ENCODE measurements at regions not wholly inside any gene's neighbourhood (a gene's known extent, or its start where the extent isn't known, plus 50 kb on each side); places are given as distances from the start of the nearest gene placed in this dataset.

- no peaks in the 10 kb centered on the region for H3K36me3 Mint-ChIP-seq (ENCODE audit: insufficient read depth in 1 of 3, low read depth in 3 of 3)
- Histone ChIP-seq H4K91ac (ENCODE audit: insufficient read length, low read depth, low read length) (no peak overlapping the region), H3K27me3 (ENCODE audit: insufficient read depth, low read length) (no peaks in the 10 kb centered on the region), H4K5ac (ENCODE audit: insufficient read length, low read depth, low read length) (no peak overlapping the region), H2BK5ac (ENCODE audit: insufficient read length, low read length) (no peak overlapping the region), H3K4ac (ENCODE audit: low read depth, low read length) (no peak overlapping the region), H2BK20ac (ENCODE audit: low read depth, low read length, poor library complexity, severe bottlenecking) (no peak overlapping the region), H3K79me2 (ENCODE audit: insufficient read depth, low read length) (no peaks in the 10 kb centered on the region), H3T11ph (ENCODE audit: low read length) (no peak overlapping the region), H2BK120ac (ENCODE audit: low read depth, low read length, poor library complexity, severe bottlenecking) (no peak overlapping the region), H3K27ac (ENCODE audit: insufficient read length, low read depth, low read length) (no peak overlapping the region), H2AFZ (ENCODE audit: low read length) (no peak overlapping the region), H4K8ac (replicated peaks; ENCODE audit: insufficient read length, low read depth, low read length) (no peak overlapping the region), H3K9ac (ENCODE audit: extremely low read depth, insufficient read length, low read length) (no peak overlapping the region), H2AK5ac (ENCODE audit: insufficient read length, low read length) (no peak overlapping the region), H2BK12ac (ENCODE audit: insufficient read length, low read depth, low read length) (no peak overlapping the region), H3K18ac (ENCODE audit: insufficient read length, low read depth, low read length) (no peak overlapping the region), H3K23ac (ENCODE audit: insufficient read length, low read depth, low read length) (no peak overlapping the region), H2BK15ac (ENCODE audit: low read depth, low read length) (no peak overlapping the region), H3K23me2 (ENCODE audit: insufficient read length, low read depth, low read length, poor library complexity, severe bottlenecking) (no peaks in the 10 kb centered on the region), H3K9me3 (ENCODE audit: control insufficient read depth, low read depth, low read length) (no peaks in the 10 kb centered on the region), H3K79me1 (ENCODE audit: insufficient read depth, low read depth, low read length, poor library complexity, severe bottlenecking) (no peaks in the 10 kb centered on the region), H3K4me2 (ENCODE audit: insufficient read depth, insufficient read length, low read length) (no peak overlapping the region), H4K20me1 (ENCODE audit: control insufficient read depth, insufficient read depth, insufficient read length) (no peaks in the 10 kb centered on the region), H3K56ac (ENCODE audit: insufficient read length, low read depth, low read length) (no peak overlapping the region), H3K4me1 (ENCODE audit: insufficient read depth, low read length) (no peaks in the 10 kb centered on the region), H3K14ac (ENCODE audit: insufficient read depth, low read length) (no peak overlapping the region)
- TF ChIP-seq CTCF (conservative IDR thresholded peaks at IDR 0.05), result no peak
- H3K27me3 Mint-ChIP-seq (ENCODE audit: low read depth), result peaks cover 4% of the 10 kb centered on the region
- no peak overlapping the region for H3K27ac Mint-ChIP-seq
- WGBS (ENCODE audit: extremely low coverage, insufficient read length, low lambda C conversion rate), result no CpG with 5 or more reads among the region's 2 CpGs
- no peak for DNase-seq
- no peaks in the 10 kb centered on the region for H3K9me3 Mint-ChIP-seq
- H3K4me3 Mint-ChIP-seq, result no peak overlapping the region
- H3K4me1 Mint-ChIP-seq, result no peaks in the 10 kb centered on the region
Observed at GRCh38 chr5:6976971-6977370, 263.7 kb downstream of the TENT4A start.

Data from H9 (cell line).